DMS153 (cell line): ENCODE measurements at regions not wholly inside any gene's neighbourhood (a gene's known extent, or its start where the extent isn't known, plus 50 kb on each side); places are given as distances from the start of the nearest gene placed in this dataset.

ENCODE experiments used
- DNase-seq: peaks from one replicate; lab custom pipeline; 2025; lab: John Stamatoyannopoulos, UW

- DNase-seq = no peak
Observed at GRCh38 chr17:79280866-79281572, 206.4 kb downstream of the ENGASE start.

GRCh38 chr17:79280010-79280409 lies 205.4 kb downstream of the ENGASE start:
- DNase-seq = no peak

- no peak for DNase-seq
Observed at GRCh38 chr17:79279320-79279719, 204.7 kb downstream of the ENGASE start.

- DNase-seq = no peak
Observed at GRCh38 chr17:79276821-79277220, 202.2 kb downstream of the ENGASE start.

GRCh38 chr17:79273660-79274059 lies 199.0 kb downstream of the ENGASE start:
- DNase-seq = no peak

GRCh38 chr17:79272666-79273219 lies 198.1 kb downstream of the ENGASE start:
- DNase-seq = no peak

GRCh38 chr17:79272220-79272619 lies 197.6 kb downstream of the ENGASE start:
- no peak for DNase-seq

- DNase-seq = no peak
Observed at GRCh38 chr17:79269620-79270019, 195.0 kb downstream of the ENGASE start.

- no peak for DNase-seq
Observed at GRCh38 chr17:79263191-79263590, 188.6 kb downstream of the ENGASE start.

GRCh38 chr17:79262624-79263023 lies 188.0 kb downstream of the ENGASE start:
- DNase-seq = no peak

- DNase-seq = no peak
Observed at GRCh38 chr17:79261355-79262072, 186.9 kb downstream of the ENGASE start.

- no peak for DNase-seq
Observed at GRCh38 chr17:79258843-79259242, 184.2 kb downstream of the ENGASE start.

- no peak for DNase-seq
Observed at GRCh38 chr17:79258041-79258440, 183.4 kb downstream of the ENGASE start.

GRCh38 chr17:79255926-79256585 lies 181.4 kb downstream of the ENGASE start:
- DNase-seq = no peak

GRCh38 chr17:79255456-79255855 lies 180.8 kb downstream of the ENGASE start:
- DNase-seq = no peak

- DNase-seq = no peak
Observed at GRCh38 chr17:79255046-79255445, 180.4 kb downstream of the ENGASE start.

GRCh38 chr17:79252886-79253285 lies 178.3 kb downstream of the ENGASE start:
- no peak for DNase-seq

- DNase-seq = no peak
Observed at GRCh38 chr17:79251824-79252223, 177.2 kb downstream of the ENGASE start.

GRCh38 chr17:79249929-79250521 lies 175.4 kb downstream of the ENGASE start:
- DNase-seq = no peak

GRCh38 chr17:79248843-79249493 lies 174.3 kb downstream of the ENGASE start:
- DNase-seq = no peak

- no peak for DNase-seq
Observed at GRCh38 chr17:79246225-79247190, 171.9 kb downstream of the ENGASE start.
